Stimulated activated CD8-positive, alpha-beta memory T cell treated with anti-CD3 and anti-CD28 coated beads, Interleukin-4, amount 100 ng/mL, for 4 hours (primary cell): ENCODE measurements at regions not wholly inside any gene's neighbourhood (a gene's known extent, or its start where the extent isn't known, plus 50 kb on each side); places are given as distances from the start of the nearest gene placed in this dataset.
"Not testable (repeated sequence)": the region's sequence is repeated elsewhere in the genome, so short reads cannot be mapped to it uniquely, and the experiment has no call there.

Experiments used
- DNase-seq, 2 donors: peaks; one replicate each; pipeline ENCODE4 v3.0.0-alpha.2; 2020; ENCODE audit warnings: low read depth in 2 of 2, low spot score in 1 of 2

DNA sequence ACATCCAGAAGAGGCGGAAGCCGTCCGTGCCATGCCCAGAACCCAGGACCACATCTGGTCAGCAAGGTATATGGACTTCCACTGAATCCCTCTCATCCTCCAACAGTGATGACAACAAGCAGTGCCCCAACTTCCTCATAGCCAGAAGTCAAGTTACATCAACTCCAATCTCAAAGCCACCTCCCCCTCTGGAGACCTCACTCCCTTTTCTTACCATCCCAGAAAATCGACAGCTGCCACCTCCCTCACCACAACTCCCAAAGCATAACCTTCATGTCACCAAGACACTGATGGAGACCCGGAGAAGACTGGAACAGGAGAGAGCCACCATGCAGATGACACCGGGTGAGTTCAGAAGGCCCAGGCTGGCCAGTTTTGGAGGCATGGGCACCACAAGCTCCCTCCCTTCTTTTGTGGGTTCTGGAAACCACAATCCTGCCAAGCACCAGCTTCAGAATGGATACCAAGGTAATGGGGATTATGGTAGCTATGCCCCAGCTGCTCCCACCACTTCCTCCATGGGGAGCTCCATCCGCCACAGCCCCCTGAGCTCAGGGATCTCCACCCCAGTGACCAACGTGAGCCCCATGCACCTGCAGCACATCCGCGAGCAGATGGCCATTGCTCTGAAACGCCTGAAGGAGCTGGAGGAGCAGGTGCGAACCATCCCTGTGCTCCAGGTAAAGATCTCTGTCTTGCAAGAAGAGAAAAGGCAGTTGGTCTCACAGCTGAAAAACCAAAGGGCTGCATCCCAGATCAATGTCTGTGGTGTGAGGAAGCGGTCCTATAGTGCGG, 130.3 kb upstream of the DMRT1 start:
- DNase-seq, result no peak

DNA sequence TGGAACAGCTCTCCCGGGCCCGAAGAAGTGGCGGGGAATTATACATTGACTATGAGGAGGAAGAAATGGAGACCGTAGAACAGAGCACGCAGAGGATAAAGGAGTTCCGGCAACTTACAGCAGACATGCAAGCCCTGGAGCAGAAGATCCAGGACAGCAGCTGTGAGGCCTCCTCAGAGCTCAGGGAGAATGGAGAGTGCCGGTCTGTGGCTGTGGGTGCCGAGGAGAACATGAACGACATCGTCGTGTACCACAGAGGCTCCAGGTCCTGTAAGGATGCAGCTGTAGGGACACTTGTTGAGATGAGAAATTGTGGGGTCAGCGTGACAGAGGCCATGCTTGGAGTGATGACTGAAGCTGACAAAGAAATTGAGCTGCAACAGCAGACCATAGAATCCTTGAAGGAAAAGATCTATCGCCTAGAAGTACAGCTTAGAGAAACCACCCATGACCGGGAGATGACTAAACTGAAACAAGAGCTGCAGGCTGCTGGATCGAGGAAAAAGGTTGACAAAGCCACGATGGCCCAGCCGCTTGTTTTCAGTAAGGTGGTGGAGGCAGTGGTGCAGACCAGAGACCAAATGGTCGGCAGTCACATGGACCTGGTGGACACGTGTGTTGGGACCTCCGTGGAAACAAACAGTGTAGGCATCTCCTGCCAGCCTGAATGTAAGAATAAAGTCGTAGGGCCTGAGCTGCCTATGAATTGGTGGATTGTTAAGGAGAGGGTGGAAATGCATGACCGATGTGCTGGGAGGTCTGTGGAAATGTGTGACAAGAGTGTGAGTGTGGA, 129.5 kb upstream of the DMRT1 start:
- no peak for DNase-seq

DNA sequence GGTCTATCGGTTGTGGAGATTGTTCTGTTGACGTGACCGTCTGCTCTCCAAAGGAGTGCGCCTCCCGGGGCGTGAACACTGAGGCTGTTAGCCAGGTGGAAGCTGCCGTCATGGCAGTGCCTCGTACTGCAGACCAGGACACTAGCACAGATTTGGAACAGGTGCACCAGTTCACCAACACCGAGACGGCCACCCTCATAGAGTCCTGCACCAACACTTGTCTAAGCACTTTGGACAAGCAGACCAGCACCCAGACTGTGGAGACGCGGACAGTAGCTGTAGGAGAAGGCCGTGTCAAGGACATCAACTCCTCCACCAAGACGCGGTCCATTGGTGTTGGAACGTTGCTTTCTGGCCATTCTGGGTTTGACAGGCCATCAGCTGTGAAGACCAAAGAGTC, 128.9 kb upstream of the DMRT1 start:
- DNase-seq, result no peak

DNA sequence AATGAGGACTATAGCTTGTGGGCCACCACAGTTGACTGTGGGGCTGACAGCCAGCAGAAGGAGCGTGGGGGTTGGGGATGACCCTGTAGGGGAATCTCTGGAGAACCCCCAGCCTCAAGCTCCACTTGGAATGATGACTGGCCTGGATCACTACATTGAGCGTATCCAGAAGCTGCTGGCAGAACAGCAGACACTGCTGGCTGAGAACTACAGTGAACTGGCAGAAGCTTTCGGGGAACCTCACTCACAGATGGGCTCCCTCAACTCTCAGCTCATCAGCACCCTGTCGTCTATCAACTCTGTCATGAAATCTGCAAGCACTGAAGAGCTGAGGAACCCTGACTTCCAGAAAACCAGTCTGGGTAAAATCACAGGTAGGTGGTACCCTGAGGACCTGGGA, 128.4 kb upstream of the DMRT1 start:
- DNase-seq, result no peak

DNA sequence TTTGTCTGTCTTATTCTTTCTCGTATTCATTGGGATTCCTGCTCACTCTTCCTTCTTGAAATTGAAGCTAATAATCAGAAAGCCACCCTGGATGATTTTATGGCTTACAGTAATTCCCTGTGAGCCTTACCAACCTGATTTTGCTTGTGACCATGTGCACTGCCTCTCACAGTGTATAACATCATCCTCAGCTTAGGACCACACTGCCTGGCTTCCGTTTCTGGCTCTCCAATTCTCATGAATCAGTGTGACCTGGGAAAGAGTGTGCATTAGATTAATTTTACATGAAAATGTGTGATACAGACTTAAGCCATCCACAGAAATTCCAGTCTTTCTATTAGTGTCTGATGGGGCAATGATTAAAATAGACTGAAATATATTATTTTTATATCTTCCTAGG, 126.8 kb upstream of the DMRT1 start:
- no peak for DNase-seq

GRCh38 chr9:715300-715699, 126.2 kb upstream of the DMRT1 start:
- no peak for DNase-seq

GRCh38 chr9:715743-716400, 125.6 kb upstream of the DMRT1 start:
- no peak for DNase-seq

GRCh38 chr9:717722-718121, 123.8 kb upstream of the DMRT1 start:
- DNase-seq, result no peak

GRCh38 chr9:720239-720881, 121.1 kb upstream of the DMRT1 start:
- DNase-seq, result no peak

GRCh38 chr9:722388-722980, 119.0 kb upstream of the DMRT1 start:
- no peak for DNase-seq

GRCh38 chr9:724461-724860, 117.0 kb upstream of the DMRT1 start:
- DNase-seq, result not testable (repeated sequence)

DNA sequence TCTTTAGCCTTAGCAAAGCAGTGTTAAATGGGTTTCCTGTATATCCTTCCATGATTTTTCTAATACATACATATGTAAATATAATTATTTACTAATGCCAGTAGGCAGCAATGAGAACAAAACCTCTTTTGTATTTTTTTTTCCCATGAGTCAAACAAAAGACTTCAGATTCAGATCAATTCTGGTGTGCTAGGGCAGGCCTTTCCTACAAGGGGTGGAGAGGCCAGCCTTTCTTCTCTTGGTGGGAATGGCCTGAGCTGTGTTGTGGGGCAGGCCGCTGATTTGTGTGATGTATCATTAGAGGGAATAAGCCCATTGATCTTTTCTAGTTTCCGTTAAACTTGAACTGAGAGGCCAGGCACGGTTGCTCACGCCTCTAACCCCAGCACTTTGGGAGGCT, 115.5 kb upstream of the DMRT1 start:
- DNase-seq, result no peak

- no peak for DNase-seq
Measured at GRCh38 chr9:727767-728166, 113.7 kb upstream of the DMRT1 start.

DNA sequence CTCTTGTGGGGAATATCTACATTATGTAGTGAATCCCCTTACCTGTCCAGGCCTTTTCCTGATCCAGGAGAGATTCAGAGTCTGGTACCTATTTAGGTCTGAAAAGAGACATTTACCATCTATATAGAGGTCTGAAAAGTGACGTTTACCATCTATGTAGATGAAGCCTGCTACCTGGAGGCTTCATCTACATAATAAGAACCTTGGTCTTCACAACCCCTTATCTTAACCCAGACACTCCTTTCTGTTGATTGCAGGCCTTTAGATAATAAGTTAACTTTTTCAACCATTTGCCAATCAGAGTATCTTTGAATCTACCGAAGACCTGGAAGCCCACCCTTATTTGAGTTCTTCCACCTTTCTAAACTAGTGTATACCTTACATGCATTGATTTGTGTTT, 113.0 kb upstream of the DMRT1 start:
- DNase-seq, result no peak

GRCh38 chr9:731474-731873, 110.0 kb upstream of the DMRT1 start:
- no peak for DNase-seq

DNA sequence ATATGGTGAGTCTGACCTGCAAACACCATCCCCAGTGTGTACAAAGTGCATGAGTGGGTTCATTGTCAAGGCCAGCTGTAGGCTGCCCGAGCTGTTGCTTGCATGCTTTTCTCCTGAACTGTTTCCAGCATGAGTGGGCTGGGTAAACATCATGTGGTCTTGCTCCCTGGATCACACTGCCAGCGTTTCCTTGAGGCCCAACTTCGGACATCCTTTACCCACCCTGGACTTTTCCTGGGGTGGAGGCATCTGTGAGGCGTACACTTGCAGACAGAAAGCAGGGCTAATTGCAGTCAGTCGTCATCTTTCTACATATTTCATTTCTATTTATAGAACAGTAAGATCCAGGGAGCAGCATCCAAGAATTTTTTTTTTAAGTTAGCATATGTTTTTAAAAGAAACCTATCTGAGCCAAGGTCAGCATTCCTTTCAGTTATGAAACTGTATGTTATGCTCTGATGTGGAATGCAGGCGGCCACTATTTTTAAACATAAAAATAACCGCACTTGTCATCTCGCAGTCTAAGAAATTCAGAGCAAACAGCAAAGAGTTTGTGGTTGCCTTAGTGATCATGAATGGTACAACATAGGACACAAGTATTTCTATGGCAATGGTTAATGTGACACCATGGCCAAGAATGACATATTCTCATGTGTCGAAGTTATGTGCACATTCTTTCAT, 106.5 kb upstream of the DMRT1 start:
- DNase-seq, result no peak

GRCh38 chr9:737400-738120, 103.9 kb upstream of the DMRT1 start:
- no peak for DNase-seq

- no peak for DNase-seq
Measured at GRCh38 chr9:738209-738915, 103.1 kb upstream of the DMRT1 start.

DNA sequence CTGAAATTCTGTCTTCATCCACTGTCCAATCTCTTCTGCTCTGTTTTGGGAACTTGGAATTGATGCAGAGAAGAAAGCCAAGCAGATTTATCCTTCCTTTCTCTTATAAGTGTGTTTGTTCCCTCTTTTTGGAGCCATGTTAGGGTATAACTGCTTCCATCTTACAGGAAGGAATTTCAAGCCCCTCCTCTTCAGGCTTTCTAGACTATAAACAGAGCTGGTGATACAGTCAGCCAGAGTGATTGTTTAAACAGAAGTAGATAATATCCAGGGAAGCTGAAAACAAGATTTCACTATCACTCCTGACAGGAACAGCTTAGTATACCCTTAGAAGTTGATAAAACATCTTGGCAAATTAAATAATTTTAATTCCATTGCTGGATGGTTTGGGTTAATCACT, 102.1 kb upstream of the DMRT1 start:
- no peak for DNase-seq
